Mammary epithelial cell (primary cell): ENCODE measurements at regions not wholly inside any gene's neighbourhood (a gene's known extent, or its start where the extent isn't known, plus 50 kb on each side); places are given as distances from the start of the nearest gene placed in this dataset.

Experiments
- EZH2 ChIP-seq: IDR thresholded peaks from 2 replicates; pipeline ENCODE4 v1.6.1; 2012; ENCODE audit warnings: low read length, inconsistent platforms, borderline replicate concordance
- TF ChIP-seq, protein P1 (sequence below), 2 donors: IDR thresholded peaks in 1 of 2; conservative IDR thresholded peaks in 1 of 2; 2 replicates each; pipeline ENCODE4 v1.5.1; 2011 to 2012; ENCODE audit warnings: inconsistent platforms in 2 of 2, low read length in 2 of 2, mild to moderate bottlenecking in 2 of 2, control low read depth in 1 of 2, low read depth in 1 of 2; ENCODE audit not compliant: insufficient read depth in 1 of 2; ENCODE audit errors: extremely low read depth in 1 of 2

DNA sequence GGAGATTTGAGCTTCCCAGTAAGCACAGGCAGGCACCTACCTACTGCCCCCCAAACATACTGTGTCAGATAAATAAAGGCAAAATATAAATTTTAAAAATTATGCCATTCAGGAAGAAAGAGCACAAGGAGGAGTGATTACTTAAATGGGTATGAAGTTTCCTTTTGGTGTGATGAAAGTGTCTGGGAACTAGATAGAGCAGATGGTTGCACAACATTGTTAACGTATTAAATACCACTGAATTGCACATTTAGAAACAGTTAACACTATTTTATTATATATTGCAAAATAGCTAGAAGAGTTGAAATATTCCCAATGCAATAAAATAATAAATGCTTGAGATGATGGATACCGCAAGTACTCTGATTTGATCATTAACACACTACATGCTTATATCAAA is 374.7 kb upstream of the FGF13 start:
- TF ChIP-seq, protein P1, sequence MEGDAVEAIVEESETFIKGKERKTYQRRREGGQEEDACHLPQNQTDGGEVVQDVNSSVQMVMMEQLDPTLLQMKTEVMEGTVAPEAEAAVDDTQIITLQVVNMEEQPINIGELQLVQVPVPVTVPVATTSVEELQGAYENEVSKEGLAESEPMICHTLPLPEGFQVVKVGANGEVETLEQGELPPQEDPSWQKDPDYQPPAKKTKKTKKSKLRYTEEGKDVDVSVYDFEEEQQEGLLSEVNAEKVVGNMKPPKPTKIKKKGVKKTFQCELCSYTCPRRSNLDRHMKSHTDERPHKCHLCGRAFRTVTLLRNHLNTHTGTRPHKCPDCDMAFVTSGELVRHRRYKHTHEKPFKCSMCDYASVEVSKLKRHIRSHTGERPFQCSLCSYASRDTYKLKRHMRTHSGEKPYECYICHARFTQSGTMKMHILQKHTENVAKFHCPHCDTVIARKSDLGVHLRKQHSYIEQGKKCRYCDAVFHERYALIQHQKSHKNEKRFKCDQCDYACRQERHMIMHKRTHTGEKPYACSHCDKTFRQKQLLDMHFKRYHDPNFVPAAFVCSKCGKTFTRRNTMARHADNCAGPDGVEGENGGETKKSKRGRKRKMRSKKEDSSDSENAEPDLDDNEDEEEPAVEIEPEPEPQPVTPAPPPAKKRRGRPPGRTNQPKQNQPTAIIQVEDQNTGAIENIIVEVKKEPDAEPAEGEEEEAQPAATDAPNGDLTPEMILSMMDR (conservative IDR thresholded peaks at IDR 0.05 in 1 of 2, IDR thresholded peaks at IDR 0.05 in 1 of 2; ENCODE audit: extremely low read depth in 1 of 2, insufficient read depth in 1 of 2, low read depth in 1 of 2, low read length in 2 of 2), result no peak
- no peak for TF ChIP-seq EZH2
